ENCODE measurements at regions not wholly inside any gene's neighbourhood (a gene's known extent, or its start where the extent isn't known, plus 50 kb on each side); places are given as distances from the start of the nearest gene placed in this dataset.

DNA sequence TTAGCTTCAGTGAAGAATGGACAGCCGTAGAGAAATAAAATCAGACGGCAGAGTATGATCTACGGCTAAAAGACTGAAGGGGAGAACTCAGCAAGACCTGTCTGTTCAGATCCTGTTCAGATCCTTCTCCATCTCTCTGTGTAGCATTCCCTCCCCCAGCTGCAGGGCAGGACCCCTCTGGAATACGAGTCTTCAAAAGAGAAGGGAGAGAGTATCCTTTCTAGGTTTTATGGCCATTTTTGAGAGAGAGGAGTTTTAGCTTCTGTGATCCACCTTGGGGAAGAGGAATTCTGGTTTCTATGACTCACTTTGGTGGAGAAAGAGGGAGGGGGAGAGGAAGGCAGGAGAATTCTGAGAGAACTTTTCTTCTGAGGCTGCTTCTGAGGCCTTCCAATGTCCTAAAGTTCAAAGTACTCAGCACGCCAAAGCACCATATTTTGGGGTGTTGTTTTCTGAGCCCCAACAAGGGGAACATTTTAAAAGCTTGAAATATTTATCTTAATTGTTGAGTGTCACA is 194.4 kb upstream of the TLE4 start:
- H3K9me3 ChIP-seq: no peaks in the 10 kb centered on the region
- H3K9ac ChIP-seq (ENCODE audit: low read depth in 2 of 2, low read length in 2 of 2): no peak overlapping the region
- H3K27me3 ChIP-seq: no peaks in the 10 kb centered on the region
- DNase-seq: no peak
- H3K27ac ChIP-seq: no peak overlapping the region
- intact Hi-C loops (cut with DNase I): no loop called here
- no peaks in the 10 kb centered on the region for H3K36me3 ChIP-seq
- no peak overlapping the region for H3K4me3 ChIP-seq
- TF ChIP-seq, protein P1, sequence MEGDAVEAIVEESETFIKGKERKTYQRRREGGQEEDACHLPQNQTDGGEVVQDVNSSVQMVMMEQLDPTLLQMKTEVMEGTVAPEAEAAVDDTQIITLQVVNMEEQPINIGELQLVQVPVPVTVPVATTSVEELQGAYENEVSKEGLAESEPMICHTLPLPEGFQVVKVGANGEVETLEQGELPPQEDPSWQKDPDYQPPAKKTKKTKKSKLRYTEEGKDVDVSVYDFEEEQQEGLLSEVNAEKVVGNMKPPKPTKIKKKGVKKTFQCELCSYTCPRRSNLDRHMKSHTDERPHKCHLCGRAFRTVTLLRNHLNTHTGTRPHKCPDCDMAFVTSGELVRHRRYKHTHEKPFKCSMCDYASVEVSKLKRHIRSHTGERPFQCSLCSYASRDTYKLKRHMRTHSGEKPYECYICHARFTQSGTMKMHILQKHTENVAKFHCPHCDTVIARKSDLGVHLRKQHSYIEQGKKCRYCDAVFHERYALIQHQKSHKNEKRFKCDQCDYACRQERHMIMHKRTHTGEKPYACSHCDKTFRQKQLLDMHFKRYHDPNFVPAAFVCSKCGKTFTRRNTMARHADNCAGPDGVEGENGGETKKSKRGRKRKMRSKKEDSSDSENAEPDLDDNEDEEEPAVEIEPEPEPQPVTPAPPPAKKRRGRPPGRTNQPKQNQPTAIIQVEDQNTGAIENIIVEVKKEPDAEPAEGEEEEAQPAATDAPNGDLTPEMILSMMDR (IDR thresholded peaks at IDR 0.05): no peak
- no peaks in the 10 kb centered on the region for H3K4me1 ChIP-seq

- no peak overlapping the region for H3K4me3 ChIP-seq
- no peak overlapping the region for H3K9ac ChIP-seq (ENCODE audit: low read depth in 2 of 2, low read length in 2 of 2)
- no peak for DNase-seq
- no peaks in the 10 kb centered on the region for H3K27me3 ChIP-seq
- H3K4me1 ChIP-seq: no peaks in the 10 kb centered on the region
- H3K27ac ChIP-seq: no peak overlapping the region
- no peaks in the 10 kb centered on the region for H3K9me3 ChIP-seq
- intact Hi-C loops (cut with DNase I): no loop called here
- H3K36me3 ChIP-seq: no peaks in the 10 kb centered on the region
- TF ChIP-seq, protein P1 (IDR thresholded peaks at IDR 0.05): no peak
Observed at GRCh38 chr9:79378107-79378506, 193.7 kb upstream of the TLE4 start.

GRCh38 chr9:79382044-79382443 is 189.7 kb upstream of the TLE4 start:
- Histone ChIP-seq H3K4me3 (no peak overlapping the region), H3K9me3 (no peaks in the 10 kb centered on the region), H3K27ac (no peak overlapping the region), H3K9ac (ENCODE audit: low read depth in 2 of 2, low read length in 2 of 2) (no peak overlapping the region), H3K27me3 (no peaks in the 10 kb centered on the region), H3K36me3 (no peaks in the 10 kb centered on the region), H3K4me1 (no peaks in the 10 kb centered on the region)
- intact Hi-C loops (cut with DNase I): no loop called here
- TF ChIP-seq, protein P1 (IDR thresholded peaks at IDR 0.05): no peak
- DNase-seq: no peak

DNA sequence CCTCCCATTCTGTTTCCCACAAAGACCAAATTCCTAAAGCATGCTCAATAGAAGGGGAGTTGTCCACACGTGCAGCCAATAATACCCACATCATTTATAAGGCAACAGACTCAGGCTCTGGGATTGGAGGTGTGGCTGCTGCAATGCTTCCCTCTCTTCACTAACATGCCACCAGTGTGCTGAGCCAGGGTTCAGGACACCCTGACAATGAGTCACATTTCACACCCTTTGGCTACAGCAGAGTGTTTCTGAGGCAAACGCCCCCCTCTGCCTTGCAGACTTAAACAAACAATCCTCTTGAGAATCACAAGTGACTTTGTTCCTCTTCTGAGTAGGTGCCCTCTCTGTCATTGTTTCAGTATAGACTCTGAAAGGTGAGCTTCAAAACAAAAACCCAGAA is 189.3 kb upstream of the TLE4 start:
- no peak overlapping the region for H3K27ac ChIP-seq
- H3K4me1 ChIP-seq: no peaks in the 10 kb centered on the region
- no peak overlapping the region for H3K9ac ChIP-seq (ENCODE audit: low read depth in 2 of 2, low read length in 2 of 2)
- no peak for DNase-seq
- TF ChIP-seq, protein P1 (IDR thresholded peaks at IDR 0.05): no peak
- no peaks in the 10 kb centered on the region for H3K36me3 ChIP-seq
- no peaks in the 10 kb centered on the region for H3K9me3 ChIP-seq
- intact Hi-C loops (cut with DNase I): no loop called here
- H3K4me3 ChIP-seq: no peak overlapping the region
- no peaks in the 10 kb centered on the region for H3K27me3 ChIP-seq

DNA sequence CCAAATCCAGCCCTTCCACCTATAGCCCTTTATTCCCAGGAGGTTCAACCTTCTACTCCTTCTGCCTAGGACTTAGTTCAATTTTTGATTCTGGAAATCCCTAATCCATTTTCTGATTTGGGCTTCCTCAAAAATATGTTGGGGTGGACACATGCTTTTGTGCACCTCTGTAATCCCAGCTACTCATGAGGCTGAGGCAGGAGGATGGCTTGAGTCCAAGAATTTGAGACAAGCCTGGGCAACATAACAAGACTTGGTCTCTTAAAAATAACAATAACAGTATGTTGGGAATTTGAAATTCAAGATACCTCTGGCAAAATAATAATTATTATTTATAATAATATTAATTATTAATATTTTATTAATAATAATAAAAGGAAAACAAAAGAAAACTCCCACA is 188.7 kb upstream of the TLE4 start:
- Histone ChIP-seq H3K9ac (ENCODE audit: low read depth in 2 of 2, low read length in 2 of 2) (no peak overlapping the region), H3K4me3 (no peak overlapping the region), H3K36me3 (no peaks in the 10 kb centered on the region), H3K9me3 (no peaks in the 10 kb centered on the region), H3K4me1 (no peaks in the 10 kb centered on the region), H3K27me3 (no peaks in the 10 kb centered on the region), H3K27ac (no peak overlapping the region)
- TF ChIP-seq, protein P1 (IDR thresholded peaks at IDR 0.05): no peak
- DNase-seq: no peak
- intact Hi-C loops (cut with DNase I): no loop called here

- Histone ChIP-seq H3K27me3 (no peaks in the 10 kb centered on the region), H3K9ac (ENCODE audit: low read depth in 2 of 2, low read length in 2 of 2) (no peak overlapping the region), H3K4me1 (no peaks in the 10 kb centered on the region), H3K27ac (no peak overlapping the region), H3K9me3 (no peaks in the 10 kb centered on the region), H3K36me3 (no peaks in the 10 kb centered on the region), H3K4me3 (no peak overlapping the region)
- intact Hi-C loops (cut with DNase I): no loop called here
- TF ChIP-seq, protein P1 (IDR thresholded peaks at IDR 0.05): no peak
- no peak for DNase-seq
Observed at GRCh38 chr9:79384091-79384490, 187.7 kb upstream of the TLE4 start.

Measured in colonic mucosa (tissue), 4 donors.